ENCODE measurements at regions not wholly inside any gene's neighbourhood (a gene's known extent, or its start where the extent isn't known, plus 50 kb on each side); places are given as distances from the start of the nearest gene placed in this dataset.

GRCh38 chr11:95444309-95445241 is 213.6 kb upstream of the SESN3 start:
- Histone ChIP-seq H3F3A (ENCODE audit: low read length, unreplicated experiment) (no peaks in the 10 kb centered on the region), H3K27ac (ENCODE audit: low read length) (no peak overlapping the region), H3K9me3 (ENCODE audit: low read length) (no peaks in the 10 kb centered on the region), H3K79me2 (ENCODE audit: low read length) (no peaks in the 10 kb centered on the region), H2AFZ (ENCODE audit: low read length) (no peak overlapping the region), H3K9me2 (replicated peaks; ENCODE audit: low read length) (no peaks in the 10 kb centered on the region), H3K36me3 (ENCODE audit: low read depth, low read length) (no peaks in the 10 kb centered on the region), H3K27me3 (ENCODE audit: low read length) (peaks cover 9% of the 10 kb centered on the region; the same call in 1 of the 2 replicates), H3K4me2 (ENCODE audit: low read length) (no peak overlapping the region), H3K4me3 (ENCODE audit: low read length) (no peak overlapping the region), H3K4me1 (ENCODE audit: insufficient read depth, low read length) (no peaks in the 10 kb centered on the region), H3K9ac (ENCODE audit: low read length) (no peak overlapping the region), H4K20me1 (ENCODE audit: low read length) (no peaks in the 10 kb centered on the region)
- ATAC-seq (no peak), DNase-seq (no peak)
- intact Hi-C loops (cut with micrococcal nuclease) = no loop called here
- ChIA-PET POLR2A (ENCODE audit: unreplicated experiment) (no interaction called here), CTCF (no interaction called here)
- no TSS peak for BruUV-seq (replicated peaks)
- no peak for TF ChIP-seq EZH2phosphoT487 (IDR thresholded peaks at IDR 0.05; ENCODE audit: borderline replicate concordance, low read length)
- TF ChIP-seq EZH2 (IDR thresholded peaks at IDR 0.05; ENCODE audit: low read length, unreplicated experiment) = no peak
- TF ChIP-seq, protein P1, sequence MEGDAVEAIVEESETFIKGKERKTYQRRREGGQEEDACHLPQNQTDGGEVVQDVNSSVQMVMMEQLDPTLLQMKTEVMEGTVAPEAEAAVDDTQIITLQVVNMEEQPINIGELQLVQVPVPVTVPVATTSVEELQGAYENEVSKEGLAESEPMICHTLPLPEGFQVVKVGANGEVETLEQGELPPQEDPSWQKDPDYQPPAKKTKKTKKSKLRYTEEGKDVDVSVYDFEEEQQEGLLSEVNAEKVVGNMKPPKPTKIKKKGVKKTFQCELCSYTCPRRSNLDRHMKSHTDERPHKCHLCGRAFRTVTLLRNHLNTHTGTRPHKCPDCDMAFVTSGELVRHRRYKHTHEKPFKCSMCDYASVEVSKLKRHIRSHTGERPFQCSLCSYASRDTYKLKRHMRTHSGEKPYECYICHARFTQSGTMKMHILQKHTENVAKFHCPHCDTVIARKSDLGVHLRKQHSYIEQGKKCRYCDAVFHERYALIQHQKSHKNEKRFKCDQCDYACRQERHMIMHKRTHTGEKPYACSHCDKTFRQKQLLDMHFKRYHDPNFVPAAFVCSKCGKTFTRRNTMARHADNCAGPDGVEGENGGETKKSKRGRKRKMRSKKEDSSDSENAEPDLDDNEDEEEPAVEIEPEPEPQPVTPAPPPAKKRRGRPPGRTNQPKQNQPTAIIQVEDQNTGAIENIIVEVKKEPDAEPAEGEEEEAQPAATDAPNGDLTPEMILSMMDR (conservative IDR thresholded peaks at IDR 0.05; ENCODE audit: low read depth, low read length) = no peak

DNA sequence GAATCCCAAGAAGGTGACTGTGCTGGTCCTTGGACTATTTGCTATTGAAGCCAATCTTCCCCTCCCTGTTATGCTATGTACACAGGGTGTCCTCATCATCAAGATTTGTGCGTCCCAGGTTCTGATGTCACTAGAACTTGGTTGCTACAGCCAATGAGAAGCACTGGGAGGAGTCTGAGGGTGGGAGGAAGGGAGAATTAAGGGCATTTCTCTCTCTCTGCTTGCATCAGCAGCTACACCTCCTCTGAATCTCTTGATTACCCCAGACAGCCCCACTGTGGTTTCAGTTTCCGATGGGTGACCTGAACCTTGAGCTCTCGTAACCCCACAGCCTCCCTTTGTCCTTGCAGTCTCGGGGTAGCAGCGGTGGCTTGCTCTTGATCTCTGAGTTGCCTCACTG is 212.4 kb upstream of the SESN3 start:
- no peak overlapping the region for H3K4me2 ChIP-seq (ENCODE audit: low read length)
- H3K4me3 ChIP-seq (ENCODE audit: low read length) = no peak overlapping the region
- no peaks in the 10 kb centered on the region for H4K20me1 ChIP-seq (ENCODE audit: low read length)
- no TSS peak for BruUV-seq (replicated peaks)
- H3K36me3 ChIP-seq (ENCODE audit: low read depth, low read length) = no peaks in the 10 kb centered on the region
- DNase-seq (no peak), ATAC-seq (no peak)
- no peak for TF ChIP-seq EZH2phosphoT487 (IDR thresholded peaks at IDR 0.05; ENCODE audit: borderline replicate concordance, low read length)
- TF ChIP-seq, protein P1 (conservative IDR thresholded peaks at IDR 0.05; ENCODE audit: low read depth, low read length) = no peak
- TF ChIP-seq EZH2 (IDR thresholded peaks at IDR 0.05; ENCODE audit: low read length, unreplicated experiment) = no peak
- H3F3A ChIP-seq (ENCODE audit: low read length, unreplicated experiment) = no peaks in the 10 kb centered on the region
- peaks cover 9% of the 10 kb centered on the region; the same call in 1 of the 2 replicates for H3K27me3 ChIP-seq (ENCODE audit: low read length)
- H3K9me2 ChIP-seq (replicated peaks; ENCODE audit: low read length) = no peaks in the 10 kb centered on the region
- no peak overlapping the region for H3K9ac ChIP-seq (ENCODE audit: low read length)
- CTCF ChIA-PET = no interaction called here
- H3K4me1 ChIP-seq (ENCODE audit: insufficient read depth, low read length) = no peaks in the 10 kb centered on the region
- POLR2A ChIA-PET (ENCODE audit: unreplicated experiment) = no interaction called here
- no peak overlapping the region for H3K27ac ChIP-seq (ENCODE audit: low read length)
- intact Hi-C loops (cut with micrococcal nuclease) = no loop called here
- no peaks in the 10 kb centered on the region for H3K79me2 ChIP-seq (ENCODE audit: low read length)
- H2AFZ ChIP-seq (ENCODE audit: low read length) = no peak overlapping the region
- H3K9me3 ChIP-seq (ENCODE audit: low read length) = no peaks in the 10 kb centered on the region

GRCh38 chr11:95442531-95443050 is 211.6 kb upstream of the SESN3 start:
- intact Hi-C loops (cut with micrococcal nuclease) = no loop called here
- Histone ChIP-seq H3K9ac (ENCODE audit: low read length) (no peak overlapping the region), H3K4me1 (ENCODE audit: insufficient read depth, low read length) (no peaks in the 10 kb centered on the region), H3K27me3 (ENCODE audit: low read length) (peaks cover 9% of the 10 kb centered on the region; the same call in 1 of the 2 replicates), H3K27ac (ENCODE audit: low read length) (no peak overlapping the region), H4K20me1 (ENCODE audit: low read length) (no peaks in the 10 kb centered on the region), H3F3A (ENCODE audit: low read length, unreplicated experiment) (no peaks in the 10 kb centered on the region), H2AFZ (ENCODE audit: low read length) (no peak overlapping the region), H3K4me2 (ENCODE audit: low read length) (no peak overlapping the region), H3K36me3 (ENCODE audit: low read depth, low read length) (no peaks in the 10 kb centered on the region), H3K9me2 (replicated peaks; ENCODE audit: low read length) (no peaks in the 10 kb centered on the region), H3K9me3 (ENCODE audit: low read length) (no peaks in the 10 kb centered on the region), H3K4me3 (ENCODE audit: low read length) (no peak overlapping the region), H3K79me2 (ENCODE audit: low read length) (no peaks in the 10 kb centered on the region)
- POLR2A ChIA-PET (ENCODE audit: unreplicated experiment) = no interaction called here
- DNase-seq (no peak), ATAC-seq (no peak)
- no TSS peak for BruUV-seq (replicated peaks)
- CTCF ChIA-PET = no interaction called here
- TF ChIP-seq EZH2 (IDR thresholded peaks at IDR 0.05; ENCODE audit: low read length, unreplicated experiment) = no peak
- TF ChIP-seq EZH2phosphoT487 (IDR thresholded peaks at IDR 0.05; ENCODE audit: borderline replicate concordance, low read length) = no peak
- TF ChIP-seq, protein P1 (conservative IDR thresholded peaks at IDR 0.05; ENCODE audit: low read depth, low read length) = no peak
